DMS114 treated with DMSO at 0.1 percent for 48 hours (cell line): ENCODE measurements at regions not wholly inside any gene's neighbourhood (a gene's known extent, or its start where the extent isn't known, plus 50 kb on each side); places are given as distances from the start of the nearest gene placed in this dataset.
"Not testable (repeated sequence)": the region's sequence is repeated elsewhere in the genome, so short reads cannot be mapped to it uniquely, and the experiment has no call there.

Experiments used
- DNase-seq: peaks from one replicate; lab custom pipeline; 2025; ENCODE audit not compliant: unreplicated experiment; lab: John Stamatoyannopoulos, UW

DNA sequence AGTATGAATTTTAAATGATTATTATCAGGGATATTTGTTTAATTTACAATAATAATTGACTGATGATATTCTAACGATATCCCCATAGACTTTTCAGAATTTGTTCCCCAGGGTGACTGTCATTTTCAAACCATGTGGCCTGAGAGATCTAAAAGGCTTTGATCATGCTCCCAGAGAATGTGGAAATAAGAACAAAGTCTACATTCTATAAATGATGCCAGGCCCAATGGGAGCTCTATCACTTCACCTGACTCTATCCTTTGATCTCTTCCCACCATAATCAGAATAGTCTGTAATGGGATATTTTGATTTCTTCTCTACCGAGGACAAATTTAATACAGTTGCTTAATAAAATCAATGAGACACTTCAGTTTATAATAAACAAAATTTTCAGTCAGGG, 483.4 kb upstream of the IRAK1BP1 start:
- no peak for DNase-seq

DNA sequence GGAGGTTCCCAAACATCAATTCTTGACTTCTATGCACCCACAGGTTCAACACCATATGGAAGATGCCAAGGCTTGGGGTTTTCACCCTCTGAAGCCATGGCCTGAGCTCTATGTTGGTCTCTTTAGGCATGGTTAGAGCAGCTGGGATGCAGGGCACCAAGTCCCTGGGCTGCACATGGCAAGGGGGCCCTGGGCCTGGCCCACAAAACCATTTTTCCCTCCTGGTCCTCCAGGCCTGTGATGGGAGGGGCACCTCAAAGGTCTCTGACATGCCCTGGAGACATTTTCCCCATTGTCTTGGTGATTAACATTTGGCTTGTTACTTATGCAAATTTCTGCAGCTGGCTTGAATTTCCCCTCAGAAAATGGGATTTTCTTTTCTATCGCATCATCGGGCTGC, 480.5 kb upstream of the IRAK1BP1 start:
- not testable (repeated sequence) for DNase-seq

DNA sequence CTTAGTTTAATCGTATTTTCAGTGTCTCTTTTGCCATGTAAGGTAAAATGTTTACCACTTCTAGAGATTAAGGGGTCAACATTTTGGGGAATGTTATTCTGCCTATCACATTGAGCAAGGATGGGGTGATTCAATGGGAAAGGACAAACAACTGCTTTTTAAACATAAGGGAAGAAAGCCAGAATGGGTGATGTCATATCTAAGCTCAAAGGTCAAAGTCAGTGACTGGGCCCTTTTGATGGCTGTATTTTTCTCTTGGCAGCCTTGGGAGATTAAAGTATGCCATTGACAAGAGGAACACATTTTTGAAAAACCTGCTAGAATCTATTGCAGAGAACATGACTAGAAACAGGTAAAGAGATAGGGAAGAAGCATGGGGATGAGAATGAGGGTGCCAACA, 477.3 kb upstream of the IRAK1BP1 start:
- no peak for DNase-seq

DNA sequence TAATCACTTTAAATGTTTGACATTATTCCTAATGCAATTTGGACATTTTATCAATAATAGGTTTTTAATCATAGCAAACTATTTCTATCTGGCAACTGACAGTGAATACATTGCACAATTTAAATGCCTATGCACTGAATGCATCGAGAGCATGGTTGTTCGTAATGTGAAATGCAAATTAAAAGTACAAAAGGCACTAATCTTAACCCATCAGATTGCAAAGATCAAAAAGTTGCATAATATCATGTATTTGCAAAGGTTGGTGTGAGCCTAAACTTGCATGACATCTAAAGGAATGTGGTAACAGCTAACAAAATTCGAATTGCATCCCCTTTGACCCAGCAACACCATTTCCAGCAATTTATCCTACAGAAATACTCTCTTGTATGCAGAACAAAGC, 469.9 kb upstream of the IRAK1BP1 start:
- DNase-seq, result no peak

DNA sequence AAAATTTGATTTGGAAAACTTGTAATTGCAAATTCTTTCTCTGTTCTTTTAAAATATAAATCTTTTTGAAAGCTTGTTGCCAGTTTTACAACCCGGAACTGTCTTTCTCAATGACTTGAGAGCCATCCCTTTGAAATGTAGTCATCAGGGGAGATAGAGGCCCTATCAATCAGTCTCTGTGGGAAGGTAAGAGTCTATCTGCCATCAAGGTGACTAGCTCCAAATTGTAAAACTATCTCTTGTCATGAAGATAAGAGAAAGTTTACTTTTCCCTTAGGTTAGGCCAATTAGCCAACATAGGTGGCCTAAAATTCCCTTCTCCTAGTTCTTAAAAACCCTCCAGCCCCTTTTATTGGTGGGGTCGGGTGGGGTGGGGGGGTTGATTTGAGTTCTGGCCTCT, 469.1 kb upstream of the IRAK1BP1 start:
- DNase-seq, result no peak

DNA sequence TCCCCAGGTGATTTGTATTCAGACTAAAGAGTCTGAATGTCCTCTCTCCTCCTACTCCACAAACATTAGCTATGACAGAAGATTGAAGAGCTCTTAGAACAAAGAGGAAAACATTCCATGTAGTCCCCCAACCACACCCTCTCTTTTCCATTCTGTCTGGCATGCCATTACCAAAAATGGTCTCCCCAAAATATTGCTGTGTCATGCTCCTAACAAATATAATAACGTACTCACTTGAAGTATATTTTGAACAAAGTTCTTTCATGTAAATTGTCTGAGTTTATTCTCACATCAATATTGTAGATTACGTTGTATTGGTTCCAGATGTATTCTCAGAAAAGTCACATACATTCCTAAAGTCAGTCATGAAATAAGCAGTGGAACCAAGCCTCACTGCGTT, 467.3 kb upstream of the IRAK1BP1 start:
- DNase-seq, result no peak

DNA sequence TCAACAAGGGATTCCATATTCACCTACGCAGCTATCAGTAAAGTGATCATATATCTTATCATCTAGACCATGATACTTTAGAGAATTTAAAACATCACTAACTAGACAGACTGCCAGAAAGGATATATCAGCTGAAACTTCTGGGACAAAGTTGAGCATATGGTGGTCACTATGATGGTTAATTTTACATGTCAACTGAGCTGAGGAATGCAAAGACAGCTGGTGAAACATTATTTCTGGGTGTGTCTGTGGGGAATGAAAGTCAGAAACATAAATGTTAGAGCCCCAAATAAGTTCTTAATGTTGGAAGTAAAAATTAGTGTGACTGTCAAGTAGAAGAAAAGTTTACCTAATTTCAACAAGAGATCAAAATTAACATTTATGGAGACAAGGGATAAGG, 440.0 kb upstream of the IRAK1BP1 start:
- DNase-seq, result no peak

DNA sequence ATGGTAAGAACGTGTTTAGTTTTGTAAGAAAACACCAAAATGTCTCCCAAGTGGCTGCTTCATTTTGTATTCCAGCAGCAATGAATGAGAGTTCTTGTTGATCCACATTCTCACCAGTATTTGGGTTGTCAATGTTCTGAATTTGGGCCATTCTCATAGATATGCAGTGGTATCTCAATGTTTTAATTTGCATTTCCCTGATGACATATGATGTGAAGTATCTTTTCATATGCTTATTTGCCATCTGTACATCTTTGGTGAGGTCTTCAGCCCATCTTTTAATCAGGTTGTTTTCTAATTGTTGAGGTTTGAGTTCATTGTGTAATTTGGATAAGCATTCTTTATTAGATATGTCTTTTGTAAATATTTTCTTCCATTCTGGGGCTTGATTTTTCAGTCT, 436.8 kb upstream of the IRAK1BP1 start:
- DNase-seq, result no peak

DNA sequence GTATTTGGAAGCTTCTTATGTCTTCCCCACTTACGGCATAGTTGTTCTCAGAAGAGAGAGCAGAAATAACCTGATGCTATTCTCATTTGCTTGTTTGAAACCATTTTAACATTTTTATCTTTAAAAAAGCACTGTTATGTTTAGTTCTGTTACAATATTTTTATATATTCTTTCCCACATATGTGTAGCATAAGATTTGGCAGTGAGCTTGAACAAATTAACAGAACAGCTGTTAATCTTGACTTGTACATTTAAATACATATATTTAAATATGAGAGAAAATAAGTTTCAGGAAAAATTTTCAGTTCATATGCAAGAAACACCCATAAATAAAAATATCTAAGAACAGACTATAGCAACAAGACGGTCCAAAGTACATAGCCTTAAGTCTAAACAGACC, 431.7 kb upstream of the IRAK1BP1 start:
- DNase-seq, result no peak

DNA sequence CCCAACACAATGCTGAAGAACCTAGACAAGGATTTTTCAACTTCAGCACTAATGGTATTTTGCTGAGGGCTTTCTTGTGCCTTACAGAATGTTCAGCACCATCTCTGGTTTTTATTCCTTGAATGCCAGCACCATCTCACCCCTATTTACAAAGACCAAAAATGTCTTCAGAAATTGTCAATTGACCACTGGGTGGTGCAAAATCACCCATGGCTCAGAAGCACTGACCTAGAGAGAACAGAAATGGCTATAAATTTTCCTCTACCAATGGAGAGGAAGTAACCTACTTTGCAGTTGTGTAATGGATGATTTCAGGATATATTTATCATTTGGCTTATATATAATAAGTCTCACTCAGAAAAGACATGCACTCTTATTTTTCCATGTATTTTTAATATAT, 431.0 kb upstream of the IRAK1BP1 start:
- no peak for DNase-seq

DNA sequence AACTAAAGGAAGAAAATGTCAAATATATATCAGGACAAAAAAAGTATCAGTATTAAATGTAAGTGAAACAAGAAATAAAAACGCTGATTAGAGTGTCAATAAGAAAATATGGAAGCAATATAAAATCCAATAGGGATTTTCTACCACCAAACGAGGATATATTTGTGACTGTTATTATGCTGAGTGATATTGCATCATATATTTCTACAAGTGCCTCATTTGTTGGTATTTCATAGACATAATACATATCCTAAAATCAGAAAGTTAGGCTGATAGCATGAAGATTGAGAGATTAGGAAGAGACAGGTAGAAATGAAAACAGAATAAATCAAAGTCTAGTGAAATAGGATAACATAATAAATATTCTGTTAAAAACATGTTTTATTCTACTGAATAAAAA, 429.2 kb upstream of the IRAK1BP1 start:
- no peak for DNase-seq

DNA sequence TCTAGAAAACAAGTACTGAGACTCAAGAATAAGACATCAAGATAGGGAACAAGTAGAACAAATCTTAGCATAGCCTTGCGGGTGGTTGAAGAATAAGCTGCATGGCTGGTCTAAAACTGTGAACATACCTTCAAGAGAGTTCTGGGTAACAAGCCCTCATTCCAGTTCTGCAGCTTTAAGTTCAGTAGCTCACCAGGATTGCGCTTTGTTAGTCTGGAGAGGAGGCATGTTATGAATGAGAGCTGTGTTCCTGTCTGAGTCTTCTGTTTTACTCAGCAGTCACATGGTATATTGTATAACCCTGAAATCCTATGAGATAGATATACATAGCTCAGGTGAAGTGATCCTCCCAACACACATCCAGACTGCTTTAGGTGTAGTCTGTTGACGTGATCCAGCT, 406.6 kb upstream of the IRAK1BP1 start:
- DNase-seq, result no peak

DNA sequence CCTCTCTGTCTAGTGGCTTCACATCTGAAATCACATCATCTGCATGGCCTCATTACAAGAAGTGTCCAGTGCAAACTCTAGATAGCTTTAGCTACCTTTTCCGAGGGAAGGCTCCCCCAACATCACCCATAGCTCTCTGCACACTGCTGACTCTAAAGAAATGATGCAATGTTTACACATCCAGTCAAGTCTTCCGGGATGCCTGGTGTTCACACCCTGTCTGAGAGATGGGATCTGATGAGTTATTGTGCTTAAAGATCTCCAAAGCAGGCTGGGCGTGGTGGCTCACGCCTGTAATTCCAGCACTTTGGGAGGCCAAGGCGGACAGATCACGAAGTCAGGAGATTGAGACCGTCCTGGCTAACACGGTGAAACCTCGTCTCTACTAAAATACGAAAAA, 404.6 kb upstream of the IRAK1BP1 start:
- no peak for DNase-seq

DNA sequence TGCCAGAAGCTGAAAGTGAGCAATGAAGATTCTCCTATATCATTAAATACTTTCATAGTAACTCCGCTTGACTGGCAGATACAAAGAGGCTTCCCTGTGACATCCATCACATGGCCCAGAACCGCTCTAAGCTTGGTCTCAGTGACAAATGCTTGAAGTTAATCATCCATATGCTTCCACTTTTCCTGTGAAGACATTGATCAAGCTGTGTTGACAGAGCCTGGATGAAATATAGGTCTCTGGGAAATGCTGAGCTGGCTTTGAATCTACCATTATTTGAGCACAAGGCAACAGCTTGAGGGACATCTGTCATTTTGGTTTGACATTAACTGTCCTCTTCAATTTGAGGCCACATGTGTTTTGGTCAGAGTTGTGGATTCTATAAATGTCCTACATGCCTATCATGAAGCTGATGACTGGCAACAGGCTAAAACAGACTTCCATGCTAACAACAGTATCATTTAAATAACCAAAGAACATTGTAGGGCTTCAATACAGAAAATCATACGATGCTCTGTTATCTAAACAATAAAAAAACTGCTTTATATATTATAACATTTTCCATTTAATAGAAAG, 402.2 kb upstream of the IRAK1BP1 start:
- no peak for DNase-seq

DNA sequence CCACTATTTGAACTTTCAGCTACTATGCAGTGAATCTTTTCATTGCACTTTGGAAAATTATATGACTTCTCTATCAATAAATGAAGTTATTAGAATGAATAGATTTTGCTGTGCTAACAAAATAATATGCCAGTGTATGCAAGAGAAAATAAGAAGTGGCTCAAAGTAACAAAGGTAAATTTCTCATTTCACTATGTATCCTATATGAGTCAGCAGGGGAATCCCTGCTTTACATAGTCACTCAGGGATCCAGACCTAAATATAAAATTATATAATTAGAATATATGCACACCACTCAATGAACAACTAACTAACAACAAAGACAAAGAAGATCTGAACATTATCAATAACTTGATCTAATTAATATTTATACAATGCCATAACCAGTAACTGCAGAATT, 390.8 kb upstream of the IRAK1BP1 start:
- no peak for DNase-seq

DNA sequence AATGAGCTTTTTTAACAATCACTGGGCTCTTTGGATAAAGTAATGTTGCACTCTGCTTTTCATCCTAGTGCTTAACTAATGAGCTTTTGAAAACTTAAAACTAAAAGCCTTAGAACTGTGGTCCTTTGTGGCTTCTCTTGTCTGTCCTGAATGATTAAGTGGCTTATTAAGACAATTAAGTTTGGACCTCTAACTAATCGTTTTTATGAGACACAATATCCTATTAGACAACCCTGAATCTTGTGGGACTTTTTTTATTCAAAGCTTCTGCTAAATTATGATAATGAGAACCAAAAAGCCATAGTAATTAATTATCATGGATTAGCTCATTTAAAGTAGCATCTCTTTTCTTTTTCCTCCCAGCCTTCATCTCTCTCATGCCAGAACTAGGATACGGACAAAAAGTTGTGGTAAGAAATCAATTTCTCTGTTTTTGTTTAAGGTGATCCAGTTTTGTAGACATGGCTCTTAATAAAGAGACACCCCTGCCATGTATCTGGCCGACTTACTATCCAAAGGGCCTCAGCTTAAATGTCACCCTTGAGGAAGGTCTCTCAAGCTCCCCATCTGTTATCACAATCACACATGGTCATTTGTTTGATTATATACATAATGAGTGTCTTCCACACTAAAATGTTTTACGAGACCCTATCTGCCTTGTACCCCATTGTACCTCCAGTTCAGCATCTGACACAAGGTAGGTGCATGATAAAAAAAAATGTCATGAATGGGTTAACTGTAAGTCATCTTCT, 384.4 kb upstream of the IRAK1BP1 start:
- no peak for DNase-seq

DNA sequence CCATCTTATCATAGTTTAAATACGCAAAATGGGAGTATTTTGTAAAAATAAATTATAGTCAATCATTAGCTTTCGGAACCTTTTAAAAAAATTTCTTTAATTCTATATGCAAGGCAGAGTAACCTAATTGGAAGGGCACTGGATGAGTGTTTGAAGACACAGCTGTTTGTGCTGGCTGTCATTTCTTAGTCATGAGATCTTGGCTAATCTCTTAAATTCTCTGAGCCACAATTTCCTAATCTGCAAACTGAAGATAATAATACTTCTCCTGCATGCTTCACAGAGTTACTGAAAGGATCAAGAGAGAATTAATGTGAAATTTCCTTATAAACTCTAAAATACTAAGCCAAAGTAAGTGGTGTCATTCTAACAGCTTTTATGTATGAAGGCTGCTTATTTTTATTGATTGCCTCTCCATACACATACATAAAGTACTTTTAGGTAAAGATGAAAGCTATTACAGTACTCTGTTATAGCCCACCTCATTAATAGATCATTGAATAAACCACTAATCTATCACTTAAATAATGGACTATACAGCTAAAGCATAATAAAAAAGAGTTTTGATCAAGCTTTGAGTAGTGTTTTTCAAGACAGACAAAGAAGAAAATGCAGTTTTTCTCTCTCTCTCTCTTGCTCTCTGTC, 383.7 kb upstream of the IRAK1BP1 start:
- DNase-seq, result no peak

DNA sequence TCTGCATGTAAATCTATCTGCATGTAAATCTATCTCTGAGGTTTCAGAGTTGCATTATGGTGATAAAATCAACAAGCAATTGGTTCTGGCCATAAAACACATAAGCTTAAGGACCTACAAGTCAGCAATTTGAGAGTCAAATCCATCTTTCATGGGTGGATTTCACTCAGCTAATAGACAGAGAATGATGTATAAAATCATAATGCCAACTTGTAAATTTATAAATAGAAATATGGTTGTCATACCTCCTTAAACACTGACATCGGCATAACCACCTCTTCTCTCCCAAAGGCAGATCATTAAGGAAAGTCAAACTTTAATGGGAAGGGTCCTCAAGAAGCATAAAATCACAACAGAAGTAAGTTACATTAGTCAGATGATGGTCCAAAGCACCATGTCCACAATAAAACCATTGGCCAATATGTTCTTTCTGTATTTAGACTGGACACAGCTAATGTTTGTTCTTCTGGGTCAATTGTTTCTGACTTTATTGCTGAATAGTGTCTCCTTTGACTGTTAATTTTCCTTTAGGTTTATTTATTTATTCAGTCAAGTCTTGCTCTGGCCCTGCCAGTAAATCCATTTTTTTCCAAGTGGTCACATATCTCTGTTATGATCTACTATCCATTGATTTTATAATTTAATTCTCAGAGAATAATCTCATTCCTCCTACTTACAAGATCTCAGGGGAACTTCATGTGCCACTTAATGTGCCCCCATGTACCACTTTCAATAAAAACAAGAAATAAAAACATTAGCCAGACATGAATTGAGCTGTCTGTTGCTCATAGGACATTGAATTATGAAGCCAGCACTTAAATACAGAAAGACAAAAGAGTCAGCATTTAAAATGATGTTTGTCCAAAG, 382.9 kb upstream of the IRAK1BP1 start:
- no peak for DNase-seq

DNA sequence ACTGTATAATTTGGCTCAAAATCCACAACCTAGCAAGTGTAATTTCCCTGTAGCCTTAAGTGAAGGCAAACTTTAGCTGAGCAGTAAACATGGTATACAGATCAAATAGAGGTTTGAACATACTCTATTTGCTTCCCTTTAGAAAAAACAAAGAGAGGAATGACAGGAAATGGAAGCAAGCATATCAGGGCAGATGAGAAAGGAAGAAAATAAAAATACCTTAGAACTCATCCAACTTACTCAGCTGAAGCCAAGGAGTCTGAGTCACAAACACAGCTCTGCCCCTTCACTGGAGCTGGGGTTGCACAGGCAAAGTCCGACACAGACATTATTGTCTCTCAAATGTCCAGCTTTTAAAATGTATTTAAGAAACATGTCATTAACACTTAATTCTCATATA, 379.9 kb upstream of the IRAK1BP1 start:
- DNase-seq, result no peak

DNA sequence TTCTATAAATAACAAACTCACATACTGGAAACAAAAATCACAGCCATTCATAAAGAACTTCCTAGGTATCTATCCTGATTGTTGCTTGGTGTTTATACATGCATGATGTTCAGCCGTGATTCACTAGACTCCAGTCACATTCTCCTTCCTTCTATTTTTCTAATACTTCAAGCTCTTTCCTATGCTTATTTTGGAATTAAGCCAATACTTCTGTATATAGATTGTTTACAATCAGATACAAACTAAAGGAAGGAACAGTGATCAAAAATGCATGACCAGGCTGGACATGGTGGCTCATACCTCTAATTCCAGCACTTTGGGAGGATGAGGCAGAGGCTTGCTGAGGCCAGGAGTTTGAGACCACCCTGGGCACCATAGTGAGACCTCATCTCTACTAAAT, 377.5 kb upstream of the IRAK1BP1 start:
- DNase-seq, result no peak

DNA sequence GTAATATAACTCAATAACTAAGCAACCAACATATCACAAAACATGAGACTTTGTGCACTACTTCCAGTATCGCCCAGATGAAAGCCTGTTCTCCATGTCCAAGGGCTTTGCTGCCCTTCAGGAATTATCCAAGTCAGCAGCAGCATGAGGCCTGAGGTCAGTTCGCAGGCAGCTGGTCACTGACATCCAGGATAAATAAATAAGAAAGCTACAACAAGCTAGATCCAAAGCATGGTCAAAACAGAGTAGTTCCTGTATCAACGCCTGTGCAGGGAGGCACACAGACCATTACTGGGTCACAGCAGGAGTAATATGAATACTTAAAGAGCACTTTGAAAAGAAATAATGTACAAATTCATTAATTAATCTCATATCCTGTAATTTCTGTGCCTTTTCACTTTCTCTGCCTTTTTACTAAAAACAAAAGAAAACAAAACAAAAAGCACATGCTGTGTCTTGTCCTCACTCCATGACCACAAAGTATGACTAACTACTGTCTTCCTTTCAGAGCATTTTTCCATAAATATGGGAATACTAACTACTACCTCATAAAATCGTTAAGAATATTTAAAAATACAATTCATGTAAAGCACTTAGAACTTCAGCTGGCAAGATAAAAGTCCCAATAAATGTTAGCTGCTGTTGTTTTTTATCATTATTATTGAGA, 374.9 kb upstream of the IRAK1BP1 start:
- no peak for DNase-seq
